K562 (cell line): ENCODE measurements at regions not wholly inside any gene's neighbourhood (a gene's known extent, or its start where the extent isn't known, plus 50 kb on each side); places are given as distances from the start of the nearest gene placed in this dataset.

ENCODE experiments used
- CBX3 ChIP-seq, 2 experiments: IDR thresholded peaks; 1 replicate in 1 of 2; 2 replicates in 1 of 2; pipeline ENCODE4 v1.6.1; 2012; ENCODE audit warnings: inconsistent platforms in 2 of 2, low read length in 2 of 2, borderline replicate concordance in 1 of 2, control low read depth in 1 of 2
- EHMT2 ChIP-seq: fragments of 450-650 bp; IDR thresholded peaks from 2 replicates; pipeline ENCODE4 v1.6.1; 2018; ENCODE audit warnings: antibody characterized with exemption
- EP300 ChIP-seq: IDR thresholded peaks from 2 replicates; pipeline ENCODE4 v1.6.1; 2012; ENCODE audit warnings: low read length, improper control_type of control experiment
- FOXJ2 ChIP-seq: fragments of 200-800 bp; sonication (Bioruptor generic); IDR thresholded peaks from 2 replicates; pipeline ENCODE4 v1.6.1; 2016; ENCODE audit warnings: missing genetic modification characterization, missing compliant biosample characterization
- HDAC2 ChIP-seq: fragments of 450-650 bp; IDR thresholded peaks from 2 replicates; pipeline ENCODE4 v1.6.1; 2016; ENCODE audit warnings: mild to moderate bottlenecking
- ZFP36 ChIP-seq: fragments of 150-350 bp; IDR thresholded peaks from 2 replicates; pipeline ENCODE4 v1.6.1; 2018; ENCODE audit warnings: low read length, low read depth; ENCODE audit not compliant: partially characterized antibody
- TF ChIP-seq, protein P1 (sequence below): fragments of 250-450 bp; sonication (Bioruptor Pico); IDR thresholded peaks from 2 replicates; pipeline ENCODE4 v1.8.0; 2021; ENCODE audit warnings: moderate library complexity, mild to moderate bottlenecking, inconsistent platforms
- TF ChIP-seq, protein P2 (sequence below): sonication (generic); formaldehyde crosslinking; IDR thresholded peaks from 2 replicates; pipeline ENCODE4 v1.8.0; 2022; ENCODE audit warnings: mild to moderate bottlenecking, low read depth, missing genetic modification reagents

DNA sequence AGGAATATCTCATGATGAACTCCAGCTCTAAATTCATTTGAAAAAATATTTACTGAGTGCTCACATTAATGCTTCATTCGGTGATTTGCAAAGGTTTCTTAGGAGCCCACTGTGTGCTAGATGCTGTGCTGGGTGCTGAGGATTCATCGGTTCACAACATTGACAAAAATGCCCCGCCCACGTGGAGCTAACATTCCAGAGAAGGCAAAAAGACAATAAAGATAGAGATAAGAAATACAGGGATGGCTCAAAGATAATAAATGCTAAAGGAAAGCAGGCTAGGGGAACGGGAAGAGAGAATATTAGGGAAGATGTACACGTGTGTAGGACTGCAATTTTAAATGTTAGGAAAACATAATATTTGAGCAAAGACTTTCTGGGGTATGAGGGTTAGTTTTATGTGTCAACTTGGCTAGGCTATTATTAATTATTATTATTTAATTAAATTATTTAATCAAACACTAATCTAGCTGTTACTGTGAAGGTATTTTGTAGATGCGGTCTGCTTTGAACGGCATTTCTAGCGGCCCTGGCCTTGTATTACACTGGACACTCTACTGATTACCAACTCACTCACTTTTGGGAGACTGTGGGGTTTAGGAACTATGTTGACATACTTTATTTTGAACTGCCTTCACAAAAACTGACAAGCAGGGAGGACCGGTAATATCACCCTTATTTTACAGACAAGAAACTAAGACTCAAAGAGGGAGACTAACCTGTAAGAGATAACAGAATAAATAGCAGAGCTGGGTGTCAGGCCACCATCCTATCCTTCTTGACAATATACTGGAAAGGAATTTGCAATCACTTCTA is 61.9 kb upstream of the IRF2 start:
- TF ChIP-seq HDAC2: no peak
- TF ChIP-seq EHMT2: no peak
- TF ChIP-seq, protein P1, sequence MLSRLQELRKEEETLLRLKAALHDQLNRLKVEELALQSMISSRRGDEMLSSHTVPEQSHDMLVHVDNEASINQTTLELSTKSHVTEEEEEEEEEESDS: no peak
- TF ChIP-seq, protein P2, sequence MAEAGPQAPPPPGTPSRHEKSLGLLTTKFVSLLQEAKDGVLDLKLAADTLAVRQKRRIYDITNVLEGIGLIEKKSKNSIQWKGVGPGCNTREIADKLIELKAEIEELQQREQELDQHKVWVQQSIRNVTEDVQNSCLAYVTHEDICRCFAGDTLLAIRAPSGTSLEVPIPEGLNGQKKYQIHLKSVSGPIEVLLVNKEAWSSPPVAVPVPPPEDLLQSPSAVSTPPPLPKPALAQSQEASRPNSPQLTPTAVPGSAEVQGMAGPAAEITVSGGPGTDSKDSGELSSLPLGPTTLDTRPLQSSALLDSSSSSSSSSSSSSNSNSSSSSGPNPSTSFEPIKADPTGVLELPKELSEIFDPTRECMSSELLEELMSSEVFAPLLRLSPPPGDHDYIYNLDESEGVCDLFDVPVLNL (CRISPR knock-in tag): no peak
- TF ChIP-seq EP300: no peak
- TF ChIP-seq FOXJ2 (tag): no peak
- no peak for TF ChIP-seq ZFP36
- TF ChIP-seq CBX3 (IDR thresholded peaks at IDR 0.05; ENCODE audit: borderline replicate concordance in 1 of 2, low read length in 2 of 2): no peak
